Thyroid gland (tissue), 4 donors: ENCODE measurements at regions not wholly inside any gene's neighbourhood (a gene's known extent, or its start where the extent isn't known, plus 50 kb on each side); places are given as distances from the start of the nearest gene placed in this dataset.

Experiments used
- DNase-seq, 2 donors: peaks; one replicate each; pipeline ENCODE4 v3.0.0-alpha.2; 2019
- H3K27ac ChIP-seq, 3 donors: fragments of 200-600 bp; sonication (generic); 1 replicate in 2 of 3; 2 replicates in 1 of 3; pipeline ENCODE4 v1.5.1; 2016 to 2019; ENCODE audit warnings: mild to moderate bottlenecking in 1 of 3, moderate library complexity in 1 of 3
- H3K27me3 ChIP-seq: fragments of 200-600 bp; sonication (generic); one replicate; pipeline ENCODE4 v1.5.1; 2019
- H3K36me3 ChIP-seq, 2 donors: fragments of 200-600 bp; sonication (generic); one replicate each; pipeline ENCODE4 v1.5.1; 2016 to 2019
- H3K4me1 ChIP-seq, 2 donors: fragments of 200-600 bp; sonication (generic); one replicate each; pipeline ENCODE4 v1.5.1; 2017 to 2019
- H3K4me3 ChIP-seq, 3 donors: fragments of 200-600 bp; sonication (generic); replicated peaks in 1 of 3; 1 replicate in 2 of 3; 2 replicates in 1 of 3; pipeline ENCODE4 v1.5.1; 2016; ENCODE audit warnings: mild to moderate bottlenecking in 1 of 3
- H3K9me3 ChIP-seq: fragments of 200-600 bp; sonication (generic); one replicate; pipeline ENCODE4 v1.5.1; 2017
- POLR2A ChIP-seq, 2 donors: fragments of 450-650 bp; IDR thresholded peaks; one replicate each; pipeline ENCODE4 v1.6.1; 2017; ENCODE audit warnings: antibody characterized with exemption in 2 of 2, mild to moderate bottlenecking in 2 of 2, moderate library complexity in 1 of 2
- WGBS, 2 donors: methylation state at CpG; one replicate each; pipeline ENCODE4 v1.1.5; 2017; 5-methylcytosine and 5-hydroxymethylcytosine counted together
- intact Hi-C: fragments of 100-400 bp; cut with DNase I; formaldehyde crosslinking; loops from one replicate; pipeline ENCODE4 v1.15.1; 2023
- TF ChIP-seq, protein P1 (sequence below), 6 experiments: fragments of 200-600 bp in 3 of 6; fragments of 450-650 bp in 3 of 6; sonication (generic) in 3 of 6; IDR thresholded peaks; one replicate each; pipeline ENCODE4 v1.5.1; 2016 to 2019; ENCODE audit warnings: antibody characterized with exemption in 6 of 6, mild to moderate bottlenecking in 2 of 6, inconsistent platforms in 1 of 6, moderate library complexity in 1 of 6

GRCh38 chr1:213615226-213615916 lies 372.4 kb upstream of the PROX1 start:
- TF ChIP-seq POLR2A (IDR thresholded peaks at IDR 0.05) = no peak
- TF ChIP-seq, protein P1, sequence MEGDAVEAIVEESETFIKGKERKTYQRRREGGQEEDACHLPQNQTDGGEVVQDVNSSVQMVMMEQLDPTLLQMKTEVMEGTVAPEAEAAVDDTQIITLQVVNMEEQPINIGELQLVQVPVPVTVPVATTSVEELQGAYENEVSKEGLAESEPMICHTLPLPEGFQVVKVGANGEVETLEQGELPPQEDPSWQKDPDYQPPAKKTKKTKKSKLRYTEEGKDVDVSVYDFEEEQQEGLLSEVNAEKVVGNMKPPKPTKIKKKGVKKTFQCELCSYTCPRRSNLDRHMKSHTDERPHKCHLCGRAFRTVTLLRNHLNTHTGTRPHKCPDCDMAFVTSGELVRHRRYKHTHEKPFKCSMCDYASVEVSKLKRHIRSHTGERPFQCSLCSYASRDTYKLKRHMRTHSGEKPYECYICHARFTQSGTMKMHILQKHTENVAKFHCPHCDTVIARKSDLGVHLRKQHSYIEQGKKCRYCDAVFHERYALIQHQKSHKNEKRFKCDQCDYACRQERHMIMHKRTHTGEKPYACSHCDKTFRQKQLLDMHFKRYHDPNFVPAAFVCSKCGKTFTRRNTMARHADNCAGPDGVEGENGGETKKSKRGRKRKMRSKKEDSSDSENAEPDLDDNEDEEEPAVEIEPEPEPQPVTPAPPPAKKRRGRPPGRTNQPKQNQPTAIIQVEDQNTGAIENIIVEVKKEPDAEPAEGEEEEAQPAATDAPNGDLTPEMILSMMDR (IDR thresholded peaks at IDR 0.05) = no peak
- intact Hi-C loops = no loop called here
- no peaks in the 10 kb centered on the region for H3K27me3 ChIP-seq
- no peak overlapping the region for H3K27ac ChIP-seq
- no peak for DNase-seq
- H3K36me3 ChIP-seq = no peaks in the 10 kb centered on the region
- 67 to 78% methylated on average over 4 of the region's 4 CpGs for WGBS, 2 donors
- no peak overlapping the region for H3K4me3 ChIP-seq
- no peaks in the 10 kb centered on the region for H3K4me1 ChIP-seq
- H3K9me3 ChIP-seq = no peaks in the 10 kb centered on the region

DNA sequence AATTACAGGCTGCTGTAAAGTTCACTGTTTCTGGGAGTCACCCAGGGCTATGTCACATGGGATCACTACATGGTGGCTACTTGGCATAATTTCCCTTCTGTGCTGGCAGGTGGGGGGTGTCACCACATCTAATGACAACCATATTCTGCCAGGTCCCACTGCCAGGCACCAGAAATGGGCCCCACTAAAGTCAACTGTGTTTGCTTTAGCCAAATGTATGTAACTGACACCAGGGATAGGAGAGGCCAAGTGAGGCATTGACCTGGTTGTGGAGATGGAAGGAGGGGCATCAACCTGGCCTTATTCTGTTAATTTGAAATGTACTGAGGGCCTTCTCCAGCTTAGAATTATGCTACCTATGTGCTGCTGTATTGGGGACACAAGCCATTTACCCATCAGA lies 370.6 kb upstream of the PROX1 start:
- intact Hi-C loops = no loop called here
- no peaks in the 10 kb centered on the region for H3K9me3 ChIP-seq

DNA sequence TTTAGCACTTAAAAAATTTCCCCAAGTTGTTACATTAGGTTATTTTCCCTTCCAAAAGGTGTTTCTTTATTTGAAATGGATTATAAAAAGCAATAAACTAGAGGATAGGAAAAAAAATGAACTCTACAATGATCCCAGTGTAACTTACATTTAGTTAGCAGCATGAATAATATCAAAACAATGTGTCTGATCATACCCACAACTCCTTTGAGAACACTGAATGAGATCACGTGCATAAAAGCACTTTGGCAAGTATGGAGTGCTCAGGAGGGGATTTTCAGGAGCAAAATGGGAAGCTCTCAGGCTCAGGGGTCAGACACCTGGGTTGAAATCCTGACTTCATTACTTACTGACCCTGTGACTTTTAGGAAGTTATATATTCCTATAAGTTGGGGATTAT lies 369.7 kb upstream of the PROX1 start:
- no peak overlapping the region for H3K27ac ChIP-seq
- H3K9me3 ChIP-seq = no peaks in the 10 kb centered on the region
- H3K27me3 ChIP-seq = no peaks in the 10 kb centered on the region
- no peak for DNase-seq
- intact Hi-C loops = no loop called here
- H3K36me3 ChIP-seq = no peaks in the 10 kb centered on the region
- TF ChIP-seq POLR2A (IDR thresholded peaks at IDR 0.05) = no peak
- TF ChIP-seq, protein P1 (IDR thresholded peaks at IDR 0.05) = no peak
- H3K4me1 ChIP-seq = no peaks in the 10 kb centered on the region
- no peak overlapping the region for H3K4me3 ChIP-seq
- 44% methylated on average over 1 of the region's 1 CpG for WGBS, 2 donors

More for the DNA sequence above, 370.6 kb upstream of the PROX1 start:
- Histone ChIP-seq H3K27ac (no peak overlapping the region), H3K27me3 (no peaks in the 10 kb centered on the region), H3K4me3 (no peak overlapping the region), H3K4me1 (no peaks in the 10 kb centered on the region), H3K36me3 (no peaks in the 10 kb centered on the region)
- DNase-seq = no peak
- no peak for TF ChIP-seq POLR2A (IDR thresholded peaks at IDR 0.05)
- TF ChIP-seq, protein P1 (IDR thresholded peaks at IDR 0.05) = no peak

DNA sequence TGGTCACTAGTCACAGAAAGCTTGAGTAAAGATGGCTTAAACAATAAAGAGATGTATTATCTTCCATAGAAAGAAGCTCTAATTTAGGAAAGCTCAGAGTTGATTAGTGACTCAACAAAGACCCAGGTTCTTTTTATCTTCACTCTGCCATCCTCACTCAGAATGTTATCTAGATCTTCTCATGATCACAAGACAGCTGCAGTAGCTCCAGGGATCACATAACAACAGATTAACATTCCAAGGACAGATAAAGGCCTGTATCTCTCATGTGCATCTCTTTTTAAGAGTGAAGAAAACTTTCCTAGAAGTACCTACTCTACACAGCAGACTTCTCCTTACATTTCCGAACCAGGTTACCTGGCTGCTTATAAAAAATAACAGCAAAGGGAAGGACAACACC lies 368.7 kb upstream of the PROX1 start:
- Histone ChIP-seq H3K9me3 (no peaks in the 10 kb centered on the region), H3K4me1 (no peaks in the 10 kb centered on the region), H3K27me3 (no peaks in the 10 kb centered on the region), H3K36me3 (no peaks in the 10 kb centered on the region), H3K4me3 (no peak overlapping the region), H3K27ac (no peak overlapping the region)
- TF ChIP-seq POLR2A (IDR thresholded peaks at IDR 0.05) = no peak
- TF ChIP-seq, protein P1 (IDR thresholded peaks at IDR 0.05) = no peak
- no peak for DNase-seq
- 93 to 97% methylated on average over 1 of the region's 1 CpG for WGBS, 2 donors
- intact Hi-C loops = no loop called here

GRCh38 chr1:213621077-213621476 lies 366.7 kb upstream of the PROX1 start:
- H3K4me3 ChIP-seq = no peak overlapping the region
- H3K27me3 ChIP-seq = no peaks in the 10 kb centered on the region
- intact Hi-C loops = no loop called here
- no peak overlapping the region for H3K27ac ChIP-seq
- H3K9me3 ChIP-seq = no peaks in the 10 kb centered on the region
- no peak for DNase-seq
- H3K4me1 ChIP-seq = no peaks in the 10 kb centered on the region
- no peaks in the 10 kb centered on the region for H3K36me3 ChIP-seq
- no peak for TF ChIP-seq POLR2A (IDR thresholded peaks at IDR 0.05)
- TF ChIP-seq, protein P1 (IDR thresholded peaks at IDR 0.05) = no peak
- WGBS, 2 donors = 73 to 83% methylated on average over 6 of the region's 6 CpGs
